ENCODE measurements at regions not wholly inside any gene's neighbourhood (a gene's known extent, or its start where the extent isn't known, plus 50 kb on each side); places are given as distances from the start of the nearest gene placed in this dataset.

- DNase-seq, result no peak
These were observed 130.7 kb downstream of the DLL1 start for GRCh38 chr6:170160031-170160627.

- DNase-seq, result no peak
These were observed 131.6 kb downstream of the DLL1 start for GRCh38 chr6:170159022-170159965.

DNA sequence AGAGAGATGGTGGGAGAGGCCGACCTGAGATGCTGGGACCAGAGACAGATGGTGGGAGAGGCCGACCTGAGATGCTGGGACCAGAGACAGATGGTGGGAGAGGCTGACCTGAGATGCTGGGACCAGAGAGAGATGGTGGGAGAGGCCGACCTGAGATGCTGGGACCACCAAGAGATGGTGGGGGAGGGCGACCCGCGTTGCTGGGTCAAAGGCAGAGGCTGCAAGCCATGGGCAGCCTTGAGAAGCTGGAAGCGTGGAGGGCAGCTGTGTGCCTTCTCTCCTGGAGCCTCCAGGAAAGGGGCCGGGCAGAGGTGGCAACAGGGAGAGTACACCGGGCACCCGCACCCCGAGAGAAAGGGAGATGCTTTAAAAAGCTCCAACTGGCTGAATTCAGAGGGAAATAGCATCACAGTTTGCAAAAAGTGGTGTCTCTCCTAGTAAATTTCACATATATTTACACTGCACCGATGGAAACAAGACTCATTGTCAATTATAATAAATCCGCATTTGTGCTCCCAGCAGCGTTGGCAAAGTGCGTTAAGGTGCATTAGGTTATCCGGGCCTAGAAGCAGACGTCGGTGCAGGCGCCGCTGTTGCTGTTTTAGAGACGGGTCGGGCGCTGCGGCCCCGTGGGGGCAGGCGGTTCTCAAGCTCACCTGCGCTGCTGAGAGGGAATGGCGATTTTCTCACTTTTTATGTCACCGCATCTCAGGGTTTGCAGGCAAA lies 132.4 kb downstream of the DLL1 start:
- no peak for DNase-seq

- no peak for DNase-seq
These were observed 133.2 kb downstream of the DLL1 start for GRCh38 chr6:170157567-170158218.

GRCh38 chr6:170156448-170157375 lies 134.2 kb downstream of the DLL1 start:
- no peak for DNase-seq

DNA sequence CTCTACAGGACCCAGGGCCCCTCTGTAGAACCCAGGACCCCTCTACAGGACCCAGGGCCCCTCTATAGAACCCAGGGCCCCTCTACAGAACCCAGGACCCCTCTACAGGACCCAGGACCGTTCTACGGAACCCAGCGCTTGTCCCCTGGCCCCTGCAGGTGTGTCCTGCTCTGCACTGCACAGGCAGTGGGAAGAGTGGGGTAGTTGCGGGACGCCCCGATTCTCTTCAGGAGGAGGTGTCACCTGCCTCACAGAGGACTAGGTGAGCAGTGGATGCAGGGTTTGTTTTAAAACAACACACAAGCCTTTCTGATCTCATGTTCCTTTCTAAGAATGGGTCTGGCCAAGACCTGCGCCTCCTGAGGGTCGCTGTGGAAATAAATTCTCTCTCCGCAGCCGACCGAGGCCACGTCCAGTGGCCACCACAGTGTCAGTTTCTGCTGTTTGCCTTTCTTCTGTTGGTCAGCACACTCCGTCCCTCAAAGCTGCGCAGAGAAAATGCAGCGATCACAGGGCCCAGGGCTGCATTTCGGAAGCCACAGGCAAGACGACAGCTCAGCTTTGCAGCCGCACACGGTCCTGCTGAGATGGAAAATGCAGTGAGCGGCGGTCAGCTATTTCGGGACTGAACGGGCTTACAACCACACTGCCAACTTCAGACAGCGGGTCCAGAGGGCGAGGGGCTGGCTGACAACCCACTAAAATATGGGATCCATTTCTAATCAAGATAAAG lies 135.2 kb downstream of the DLL1 start:
- DNase-seq, result no peak

GRCh38 chr6:170153436-170154319 lies 137.2 kb downstream of the DLL1 start:
- DNase-seq, result no peak

DNA sequence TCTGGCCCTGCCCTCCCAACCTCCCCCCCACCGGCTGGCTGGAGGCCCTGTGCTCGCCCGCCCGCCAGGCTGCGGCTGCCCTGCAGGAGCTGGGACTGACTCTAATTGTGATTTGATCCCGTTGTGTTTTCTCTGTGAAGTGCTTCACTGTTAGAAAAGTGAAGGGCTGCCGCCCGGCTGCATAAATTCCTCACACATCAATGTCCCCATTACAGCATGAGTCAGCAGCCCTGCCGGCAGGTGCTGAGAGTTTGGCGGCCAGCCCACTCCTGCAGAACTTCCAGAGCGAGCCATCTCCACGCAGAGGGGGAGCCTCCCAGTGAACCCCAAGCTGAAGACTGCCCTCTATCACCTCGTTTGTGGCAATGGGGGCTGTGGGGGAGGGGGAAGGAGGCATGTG lies 137.9 kb downstream of the DLL1 start:
- no peak for DNase-seq

DNA sequence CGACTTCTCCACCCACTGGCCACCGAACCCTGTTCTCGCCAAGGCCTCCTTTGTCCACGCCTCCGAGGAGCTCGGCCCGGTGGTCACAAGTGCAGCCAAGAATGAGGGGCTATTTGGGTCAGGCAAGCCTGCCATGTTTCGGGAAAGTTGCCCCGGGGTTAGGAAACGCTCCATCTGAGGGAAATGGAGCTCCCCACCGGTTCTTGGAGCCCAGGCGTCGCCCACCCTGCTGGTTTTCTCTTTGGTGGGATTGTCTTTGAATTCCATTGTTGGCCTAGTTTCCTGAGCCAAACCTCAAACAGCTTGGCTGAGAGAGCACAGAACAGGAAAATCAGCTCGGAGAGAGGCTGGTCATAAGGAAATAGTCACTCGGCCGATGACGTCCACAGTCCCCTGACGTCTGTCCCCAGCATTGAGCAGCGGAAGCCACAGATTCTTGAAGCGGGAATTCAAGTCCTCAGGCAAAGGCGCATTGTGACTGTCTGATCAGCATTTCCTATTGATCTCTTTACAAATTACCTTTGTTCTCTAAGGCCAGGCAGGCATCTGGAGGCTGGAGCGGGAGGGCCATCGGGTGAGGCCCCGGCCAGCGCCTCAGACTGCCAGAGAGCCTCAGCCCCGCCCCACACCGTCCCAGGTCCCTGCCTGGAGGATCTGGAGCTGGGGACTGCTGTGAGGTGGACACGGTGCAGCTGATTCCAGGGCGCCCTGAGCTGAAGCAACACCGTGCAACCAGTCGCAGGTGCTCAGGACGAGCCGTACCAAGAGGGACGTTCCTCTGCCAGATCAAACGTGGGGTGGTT lies 138.6 kb downstream of the DLL1 start:
- DNase-seq, result no peak

- DNase-seq, result no peak
These were observed 139.1 kb downstream of the DLL1 start for GRCh38 chr6:170151804-170152123.

DNA sequence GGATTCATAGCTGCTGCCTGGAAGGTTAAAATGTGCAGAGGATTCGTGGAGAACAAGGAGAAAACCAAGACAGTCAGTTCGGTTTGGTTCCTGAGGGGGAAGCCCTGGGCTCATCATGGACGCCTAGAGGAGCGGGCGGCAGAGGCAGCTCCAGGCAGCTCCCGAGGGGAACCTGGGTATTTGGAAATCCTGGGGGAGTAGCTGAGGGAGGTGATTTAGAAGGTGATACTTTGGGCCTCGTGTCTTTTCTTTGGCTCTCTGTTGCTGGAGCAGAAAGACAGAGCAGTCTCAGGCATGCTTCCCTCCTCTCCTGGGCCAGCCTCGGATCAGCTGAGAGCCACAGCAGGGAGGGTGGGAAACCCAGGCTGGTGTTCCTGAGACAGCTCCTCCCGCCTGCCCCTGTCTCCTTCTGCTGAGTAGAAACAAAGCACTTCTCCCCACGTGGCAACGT lies 139.5 kb downstream of the DLL1 start:
- no peak for DNase-seq

GRCh38 chr6:170150590-170150945 lies 140.3 kb downstream of the DLL1 start:
- no peak for DNase-seq

GRCh38 chr6:170149681-170150589 lies 140.9 kb downstream of the DLL1 start:
- DNase-seq, result no peak

- DNase-seq, result no peak
These were observed 142.0 kb downstream of the DLL1 start for GRCh38 chr6:170148709-170149470.

DNA sequence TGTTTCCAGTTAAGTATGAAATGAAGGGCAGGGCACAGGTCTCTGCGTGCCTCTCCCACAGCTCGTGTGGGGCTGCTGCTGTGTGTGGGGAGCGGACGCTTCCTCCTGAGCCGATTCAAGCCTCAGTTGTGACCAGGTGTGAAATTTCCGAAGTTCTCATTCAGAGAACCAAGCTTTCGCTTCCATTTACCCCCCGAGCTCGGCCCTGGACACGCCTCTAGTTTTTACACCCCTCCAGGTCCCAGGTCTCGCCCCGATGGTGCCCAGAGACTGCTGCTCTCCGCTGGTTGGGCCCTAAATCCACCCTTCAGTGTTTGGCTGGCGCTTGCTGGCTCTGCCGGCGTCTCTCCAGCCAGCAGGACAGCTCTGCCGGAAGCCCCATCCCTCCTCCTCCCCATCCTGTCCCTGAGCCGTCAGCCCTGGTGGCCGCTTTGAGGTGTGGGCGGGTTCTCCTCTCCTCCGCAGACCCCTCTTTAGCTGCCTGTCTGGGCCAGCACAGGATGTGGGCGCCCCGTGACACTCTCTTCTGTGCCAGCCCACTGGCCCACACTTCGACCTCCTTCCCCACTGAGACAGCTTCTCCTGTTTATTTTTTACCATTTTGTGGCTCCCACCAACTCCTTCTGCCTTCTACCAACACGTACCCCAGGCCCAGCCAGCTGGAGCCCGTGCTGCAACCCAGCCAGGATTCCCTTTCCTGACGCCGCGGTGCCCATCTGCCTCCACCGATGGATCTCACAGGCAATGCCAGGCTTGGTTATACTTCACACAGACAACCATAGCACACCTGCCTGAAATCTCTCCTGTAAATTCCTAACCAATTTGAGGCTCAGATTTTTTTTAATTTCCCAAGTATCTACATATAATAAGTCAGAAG lies 142.8 kb downstream of the DLL1 start:
- no peak for DNase-seq

- DNase-seq, result no peak
These were observed 143.7 kb downstream of the DLL1 start for GRCh38 chr6:170147056-170147787.
